GM21576 (cell line): ENCODE measurements at regions not wholly inside any gene's neighbourhood (a gene's known extent, or its start where the extent isn't known, plus 50 kb on each side); places are given as distances from the start of the nearest gene placed in this dataset.

ENCODE experiments used
- ATAC-seq: cut with Tn5 transposase; IDR thresholded peaks from one replicate; pipeline ENCODE4 v1.9.1; 2021; ENCODE audit warnings: mild to moderate bottlenecking, moderate library complexity; ENCODE audit not compliant: unreplicated experiment

DNA sequence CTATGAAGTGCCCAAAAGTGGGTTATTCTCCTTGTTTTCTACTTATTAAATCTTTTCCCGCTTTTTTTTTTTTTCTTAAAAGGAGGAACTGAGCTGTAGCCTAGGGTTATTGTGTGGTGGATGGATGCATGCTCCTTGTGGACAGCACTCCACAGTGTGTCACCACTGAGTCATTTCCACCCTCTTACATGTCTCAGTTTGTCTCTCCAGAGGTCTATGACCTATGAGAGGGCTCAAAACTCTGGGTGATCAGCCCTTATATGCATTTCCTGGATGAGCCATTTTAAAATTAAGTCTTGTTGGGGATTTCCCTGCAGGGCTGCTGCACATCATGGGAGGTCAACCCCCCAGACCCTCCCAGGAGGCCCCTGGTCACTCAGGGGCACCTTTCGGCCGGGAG lies 102.2 kb upstream of the MOCS2 start:
- ATAC-seq, result no peak

DNA sequence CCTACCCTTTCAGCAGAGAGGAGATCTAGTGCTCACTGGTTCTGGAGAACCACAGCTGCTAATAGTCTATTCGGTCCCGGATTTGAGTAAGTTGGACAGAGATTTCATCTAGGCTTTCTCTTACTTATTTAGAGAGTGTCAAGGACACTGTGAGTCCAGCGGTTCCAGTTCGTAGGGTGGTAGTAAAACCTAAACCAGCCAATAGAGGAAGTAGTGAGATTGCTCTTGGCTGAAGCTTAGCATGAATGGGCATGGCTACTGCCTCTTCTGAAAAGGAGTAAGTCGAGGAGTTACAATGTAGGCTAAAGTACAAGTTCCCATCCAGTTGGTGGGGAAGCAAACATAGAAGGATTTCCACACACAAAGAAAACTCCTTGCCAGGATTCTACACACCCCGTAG lies 109.6 kb upstream of the MOCS2 start:
- no peak for ATAC-seq

DNA sequence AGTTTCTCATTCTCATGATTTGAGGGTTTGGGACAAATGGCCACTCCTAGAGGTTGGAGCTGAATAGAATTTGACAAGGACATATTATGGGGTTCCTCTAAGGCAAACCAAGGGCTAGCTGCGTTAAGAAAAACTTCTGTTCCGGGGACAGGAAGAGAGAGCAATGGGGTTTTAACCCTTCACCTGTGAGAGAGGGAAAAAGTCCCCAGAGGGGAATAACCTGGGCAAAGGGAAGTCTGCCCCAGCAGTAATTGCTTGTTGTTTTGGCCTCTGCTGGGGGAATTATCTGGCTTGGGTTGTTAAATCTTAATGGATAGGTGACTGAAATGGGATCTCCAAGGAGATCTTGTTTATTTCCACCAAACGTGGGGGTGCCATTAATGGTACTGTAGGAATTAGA lies 110.1 kb upstream of the MOCS2 start:
- ATAC-seq, result no peak

DNA sequence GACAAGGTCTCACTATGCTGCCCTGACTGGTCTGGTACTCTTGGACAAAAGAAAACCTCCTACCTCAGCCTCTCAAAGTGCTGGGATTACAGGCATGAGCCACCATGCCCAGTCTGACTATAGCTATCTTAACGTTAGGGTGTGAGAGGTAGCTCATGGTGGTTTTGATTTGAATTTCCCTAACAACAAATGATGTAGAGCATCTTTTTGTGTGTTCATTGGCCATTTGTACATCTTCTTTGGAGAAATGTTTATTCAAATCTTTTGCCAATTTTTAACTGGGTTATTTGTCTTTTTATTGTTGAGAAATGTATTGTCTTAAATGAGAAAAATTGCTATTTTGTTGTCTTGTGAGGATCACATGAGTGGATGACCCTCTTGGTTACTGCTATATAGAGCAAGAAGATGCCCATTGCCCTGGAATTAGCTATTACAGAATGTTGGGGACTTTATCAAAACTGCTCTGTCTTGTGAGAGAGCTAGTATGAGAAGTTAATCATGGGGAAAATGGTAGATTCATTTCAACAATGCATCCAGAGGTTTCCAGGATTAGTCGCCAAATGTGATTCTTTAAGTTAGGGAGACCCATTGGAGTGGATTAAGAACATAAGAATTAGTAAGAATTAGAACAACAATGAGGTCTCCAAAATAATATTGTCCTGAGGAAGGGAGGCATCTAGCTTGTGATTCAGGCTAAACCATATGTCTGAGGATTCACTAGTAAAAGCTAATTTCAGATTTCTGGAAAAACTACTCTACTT lies 124.3 kb upstream of the MOCS2 start:
- no peak for ATAC-seq

DNA sequence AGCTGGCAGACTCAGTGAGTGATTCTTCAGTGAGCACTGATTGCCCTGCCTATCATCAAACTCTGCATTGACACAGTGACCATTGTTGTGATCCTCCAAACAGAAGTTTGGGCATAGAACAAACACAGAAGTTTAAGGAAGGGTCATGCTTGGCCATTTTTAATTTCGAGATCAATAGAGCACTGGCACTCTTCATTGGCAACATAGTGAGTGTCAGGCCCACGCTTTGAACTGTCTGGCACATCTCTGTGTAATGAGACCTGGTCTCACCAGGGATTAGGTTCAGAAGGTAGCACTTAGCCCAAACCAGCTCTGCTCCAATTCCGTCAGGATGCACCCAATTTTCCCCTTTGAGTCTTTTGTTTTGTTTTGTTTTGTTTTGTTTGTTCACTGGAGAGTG lies 127.1 kb upstream of the MOCS2 start:
- ATAC-seq, result no peak

DNA sequence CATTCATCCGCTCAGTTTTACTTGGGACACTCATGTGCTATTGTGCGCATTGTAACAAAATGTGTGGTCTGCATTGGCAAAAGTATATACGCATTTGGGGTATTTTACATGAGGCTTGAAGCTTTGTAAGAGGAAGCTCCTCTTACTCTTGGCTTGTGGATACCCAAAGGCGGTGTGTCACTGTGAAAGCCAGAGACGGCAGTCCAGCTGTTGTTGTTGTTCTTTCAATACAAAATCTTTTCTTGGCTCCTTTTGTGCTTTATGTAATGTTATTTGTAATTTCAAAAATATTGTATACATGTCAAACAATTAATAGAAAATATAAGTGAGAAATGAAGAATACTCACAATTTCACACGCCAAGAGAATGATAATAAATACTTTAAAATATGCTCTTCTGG lies 128.3 kb upstream of the MOCS2 start:
- no peak for ATAC-seq

DNA sequence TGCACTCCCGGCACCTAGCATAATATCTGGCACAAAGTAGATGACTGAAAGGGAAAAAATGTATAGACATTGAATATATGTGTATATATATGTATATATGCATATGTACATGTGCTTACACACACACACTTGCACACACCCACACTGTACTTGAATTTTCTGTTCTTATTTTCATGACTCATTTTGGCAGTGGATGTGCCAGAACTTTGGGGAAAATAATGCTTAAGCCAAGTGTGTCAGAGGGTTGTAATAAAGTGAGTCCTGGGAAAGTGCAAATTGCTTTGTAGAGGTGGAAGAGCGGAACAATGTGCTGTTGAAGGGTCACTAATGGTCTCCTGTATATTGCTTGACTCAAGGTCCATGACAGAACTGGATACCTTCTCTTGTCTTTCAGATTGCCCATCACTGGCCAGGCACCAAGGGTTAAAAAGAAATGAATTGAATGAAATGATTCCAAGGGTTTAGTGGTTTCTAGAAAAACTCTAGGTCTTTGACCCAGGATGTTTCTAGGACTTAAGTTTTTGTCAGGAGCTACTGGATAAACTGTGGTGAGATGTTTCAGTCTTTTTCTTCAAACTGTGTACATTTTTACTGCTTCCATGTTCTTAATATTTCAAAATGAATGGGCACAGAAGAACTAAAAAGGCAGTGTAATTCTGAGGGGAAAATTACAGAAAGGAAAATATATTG lies 129.9 kb upstream of the MOCS2 start:
- no peak for ATAC-seq

DNA sequence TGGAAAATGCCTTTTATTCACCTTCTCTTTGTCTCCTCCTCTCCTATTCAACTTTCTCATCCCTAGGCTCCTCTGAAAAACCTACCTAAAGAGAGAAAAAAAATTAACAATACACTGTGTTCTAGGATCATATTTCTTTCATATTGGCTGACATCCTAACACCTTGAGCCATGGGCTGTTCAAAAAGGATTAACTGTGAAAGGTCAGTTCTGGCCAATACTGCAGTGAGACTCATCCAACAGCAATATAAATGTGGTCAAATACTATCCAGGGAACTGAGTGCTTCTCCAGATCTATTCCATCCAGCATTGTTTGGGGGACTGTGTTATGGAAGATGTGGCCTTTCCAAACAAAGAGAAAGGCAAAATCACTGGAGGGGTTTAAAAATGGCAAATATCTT lies 131.1 kb upstream of the MOCS2 start:
- ATAC-seq, result no peak

DNA sequence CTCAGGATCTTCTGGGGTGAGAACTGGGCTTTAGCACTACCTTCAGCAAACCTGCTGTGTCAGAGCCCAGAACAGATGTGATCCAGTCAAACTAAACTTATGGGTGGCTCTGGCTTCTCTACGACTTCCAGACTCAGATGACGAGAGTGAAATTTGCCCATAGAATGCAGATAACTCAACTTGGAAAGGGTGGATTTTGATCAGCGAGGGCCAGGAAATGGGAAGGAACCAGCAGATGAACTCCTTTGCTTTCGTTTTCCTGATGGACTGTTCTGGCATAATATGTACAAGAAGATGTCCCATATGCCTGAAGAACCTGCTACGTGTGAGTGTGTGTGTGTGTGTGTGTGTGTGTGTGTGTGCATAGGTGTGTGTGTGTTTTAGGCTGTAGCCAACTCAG lies 132.0 kb upstream of the MOCS2 start:
- no peak for ATAC-seq

DNA sequence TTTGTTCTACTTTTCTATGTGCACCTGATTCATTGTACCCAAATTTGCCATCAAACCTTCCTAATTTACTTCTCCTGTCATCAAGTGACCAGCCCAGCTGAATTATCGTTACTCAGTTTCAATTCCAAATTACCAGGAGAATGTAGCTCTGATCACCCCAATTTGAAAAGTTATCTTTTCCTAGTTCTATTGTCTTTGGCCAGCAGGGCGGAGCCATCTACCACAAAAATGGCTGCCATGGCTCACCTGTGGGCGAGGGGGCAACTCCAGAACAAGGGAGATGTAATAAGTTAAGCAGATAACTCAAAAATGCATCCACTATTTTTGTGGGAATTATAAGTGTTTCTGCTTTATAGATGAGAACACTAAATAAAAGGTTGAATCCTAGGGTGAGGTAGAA lies 133.8 kb upstream of the MOCS2 start:
- ATAC-seq, result no peak

DNA sequence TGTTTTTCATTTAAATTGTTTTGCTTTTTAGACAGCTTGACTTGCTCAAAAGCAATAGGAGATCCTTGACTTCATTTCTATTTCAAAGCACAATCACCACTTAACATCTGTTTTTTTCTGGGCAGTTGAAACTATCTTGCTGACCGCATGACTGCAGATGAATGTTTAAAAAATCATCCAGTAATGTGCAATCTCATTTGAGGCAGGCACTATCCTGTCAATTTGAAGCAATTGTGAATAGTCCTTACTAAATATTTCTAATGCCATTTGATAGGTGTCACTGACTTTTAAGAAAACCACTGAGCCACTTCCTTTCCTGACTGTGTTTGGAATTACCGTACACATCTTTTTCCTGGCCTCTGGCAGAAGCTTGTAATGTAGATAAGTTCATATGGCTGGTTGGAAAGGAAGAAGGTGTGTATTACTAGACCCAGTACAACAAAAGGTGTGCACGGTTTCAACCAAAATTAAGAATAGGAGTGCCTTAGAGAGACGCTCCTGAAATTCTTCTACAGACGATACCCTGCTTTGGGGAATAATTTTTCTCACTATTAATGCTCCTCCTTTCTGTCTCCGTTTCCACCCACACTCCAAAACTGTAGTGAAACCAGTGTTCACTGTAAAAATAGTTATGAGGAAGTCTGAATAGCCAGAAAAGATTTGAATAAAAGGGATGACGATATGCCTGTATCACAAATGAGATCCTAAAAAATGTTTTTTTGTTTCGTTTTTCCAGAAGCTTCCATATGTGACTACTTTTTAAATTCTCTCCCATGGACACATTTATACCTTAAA lies 136.7 kb upstream of the MOCS2 start:
- no peak for ATAC-seq

DNA sequence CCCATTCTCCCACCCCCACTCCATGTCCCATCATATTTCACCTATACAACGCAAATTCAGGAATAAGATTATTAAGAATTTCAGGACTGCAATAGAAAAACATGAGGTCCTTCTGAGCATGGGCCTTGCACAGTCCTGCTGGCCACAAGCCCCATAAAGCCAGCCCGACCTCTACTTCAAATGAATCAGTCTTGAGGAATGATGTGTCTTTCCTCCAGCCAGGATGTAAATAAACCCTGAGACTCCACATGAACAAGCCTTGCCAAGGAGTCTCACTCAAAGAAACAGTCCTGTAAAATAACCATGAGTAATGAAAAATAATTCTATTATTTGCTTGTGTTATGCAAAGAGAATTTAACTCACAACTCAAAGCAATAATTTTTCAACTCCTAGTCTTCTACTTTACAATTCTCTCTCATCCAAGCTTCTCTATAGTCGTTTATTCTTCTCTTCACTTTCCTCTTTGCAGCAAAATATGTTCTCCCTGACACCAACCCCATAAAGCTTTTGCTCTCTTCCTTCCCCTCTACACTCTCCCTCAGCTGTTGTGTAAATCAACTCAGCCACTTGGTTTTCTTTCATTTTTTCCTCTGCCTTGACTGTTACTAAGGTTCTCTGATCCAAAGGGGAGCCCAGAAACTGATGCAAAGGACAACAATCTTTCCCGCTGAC lies 140.1 kb upstream of the MOCS2 start:
- no peak for ATAC-seq

DNA sequence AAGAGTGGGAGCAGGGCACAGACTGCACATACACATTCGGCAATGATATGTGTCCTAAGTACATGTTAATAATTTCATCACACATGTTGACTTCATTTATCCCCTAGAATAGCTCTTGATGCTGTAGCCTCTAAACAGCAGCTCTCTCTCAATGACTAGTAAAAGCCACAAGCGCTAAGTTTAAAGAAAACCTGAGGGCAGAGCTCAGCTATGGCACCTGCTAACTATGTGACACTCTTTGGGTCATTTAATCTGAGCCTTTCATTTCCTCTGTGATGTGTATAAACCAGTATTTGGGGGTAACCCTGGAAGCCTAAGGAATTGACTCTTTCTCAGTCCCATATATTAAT lies 140.6 kb upstream of the MOCS2 start:
- ATAC-seq, result no peak

DNA sequence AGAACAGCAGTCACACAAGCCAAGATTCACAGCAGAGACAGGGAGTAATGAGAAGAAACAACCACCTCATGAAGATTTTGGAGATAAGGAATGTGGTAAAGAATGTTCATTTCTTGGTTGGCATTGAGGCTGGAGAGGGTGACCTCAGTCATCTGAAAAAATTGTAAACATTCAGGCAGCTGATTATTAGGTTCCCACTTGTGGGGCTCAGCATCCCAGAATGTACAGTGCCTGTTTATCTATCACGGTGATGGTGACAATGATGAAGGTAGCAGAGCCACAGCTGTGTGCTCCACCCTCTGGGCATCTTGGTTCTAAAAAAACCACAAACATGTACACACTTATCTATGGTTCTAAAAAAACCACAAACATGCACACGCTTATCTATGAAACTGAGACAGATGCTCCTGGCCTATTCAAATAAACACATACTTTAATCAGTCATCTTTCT lies 143.9 kb upstream of the MOCS2 start:
- no peak for ATAC-seq

DNA sequence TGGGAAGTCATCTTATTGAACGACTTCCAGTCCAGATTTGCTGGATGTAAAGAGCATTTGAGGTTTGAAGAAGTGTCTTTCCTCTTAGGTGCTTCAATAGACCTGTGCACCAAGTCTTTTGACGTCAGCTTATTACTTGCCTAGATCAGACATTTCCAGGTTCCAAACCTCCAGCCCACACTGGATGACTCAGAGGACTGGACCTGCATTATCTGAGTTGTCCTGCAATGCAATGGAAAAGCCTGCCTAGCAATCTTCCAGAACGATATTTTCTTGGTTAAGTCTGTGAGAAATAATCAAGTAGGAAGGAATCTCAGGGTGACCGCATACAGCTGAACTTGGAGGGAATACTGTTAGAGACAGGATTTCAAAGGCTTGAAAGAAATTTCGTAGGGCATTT lies 147.2 kb upstream of the MOCS2 start:
- no peak for ATAC-seq

DNA sequence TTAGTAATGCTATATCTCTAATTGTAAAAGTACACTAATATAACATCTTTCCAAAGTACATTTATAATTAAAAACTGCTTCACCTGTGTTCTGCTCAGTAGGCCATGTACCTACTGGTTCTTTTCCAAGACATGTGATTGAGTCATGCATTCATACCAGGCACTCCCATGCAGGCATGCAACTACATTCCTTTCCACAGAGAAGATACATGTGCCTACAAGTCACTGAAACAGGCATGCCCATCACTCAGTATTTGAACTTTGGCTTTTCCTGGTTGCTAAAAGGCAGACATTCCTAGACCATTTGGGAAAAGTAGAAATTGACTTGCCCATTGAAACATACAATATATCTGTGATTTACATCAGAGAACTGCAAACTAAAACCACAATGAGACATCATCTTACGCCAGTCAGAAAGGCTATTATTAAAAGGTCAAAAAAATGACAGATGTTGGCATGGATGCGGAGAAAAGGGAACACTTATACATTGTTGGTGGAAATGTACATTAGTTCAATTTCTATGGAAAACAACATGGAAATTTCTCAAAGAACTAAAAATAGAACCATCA lies 148.3 kb upstream of the MOCS2 start:
- ATAC-seq, result no peak

DNA sequence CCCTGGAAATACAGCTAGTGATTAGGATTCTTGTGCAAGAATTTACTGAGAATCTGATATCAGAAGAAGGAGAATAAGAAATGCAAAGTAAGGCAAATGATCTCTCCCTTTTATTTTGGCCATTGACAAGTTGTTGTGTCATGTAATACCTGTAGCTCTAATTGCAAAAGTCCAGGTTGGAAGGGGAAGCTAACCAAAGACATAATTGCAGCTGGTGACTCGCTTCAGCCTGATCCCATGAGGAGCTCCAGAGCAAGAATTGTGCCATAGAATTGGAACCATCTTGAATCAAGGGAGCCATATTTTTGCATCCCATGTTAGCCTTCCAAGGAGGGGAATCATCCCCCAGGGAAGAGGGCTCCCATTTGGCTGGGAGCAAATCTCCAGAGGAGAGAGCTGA lies 149.6 kb upstream of the MOCS2 start:
- no peak for ATAC-seq

DNA sequence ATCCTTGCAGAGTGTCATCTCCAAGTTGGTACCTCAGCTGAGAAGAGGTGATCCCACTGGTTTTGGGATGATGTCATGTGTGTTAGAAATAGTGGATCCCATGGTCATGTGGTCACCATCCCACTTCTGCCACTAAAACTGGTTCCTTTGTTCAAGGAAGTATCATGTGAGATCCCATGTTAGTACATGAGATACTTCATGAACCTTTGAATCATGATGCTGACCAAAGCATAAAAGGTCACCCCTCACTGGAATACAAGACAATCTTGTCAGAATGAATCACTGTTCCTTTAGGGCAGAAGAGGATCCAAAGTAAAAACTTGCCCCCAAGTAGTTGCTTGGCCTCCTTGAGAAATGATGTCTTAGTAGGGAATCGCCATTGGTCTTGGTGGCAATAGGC lies 150.9 kb upstream of the MOCS2 start:
- no peak for ATAC-seq

DNA sequence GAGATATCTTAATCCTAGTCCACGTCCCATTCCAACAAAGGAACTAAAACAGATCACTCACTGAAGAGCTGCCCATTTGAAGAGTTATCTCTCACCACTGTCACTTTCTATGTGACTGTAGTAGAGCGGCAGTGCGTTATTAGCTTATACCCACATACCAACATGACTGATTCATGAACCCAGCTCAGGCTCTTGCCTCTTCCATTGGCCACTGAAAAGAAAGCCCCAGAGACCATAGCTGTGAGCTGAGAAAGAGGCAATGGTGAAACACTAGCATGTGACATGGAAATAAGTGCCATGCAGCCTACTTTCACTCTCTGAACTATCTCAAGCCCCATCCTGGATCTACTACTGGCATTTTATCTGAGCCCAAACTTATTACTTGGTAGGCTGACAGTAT lies 151.7 kb upstream of the MOCS2 start:
- ATAC-seq, result no peak

DNA sequence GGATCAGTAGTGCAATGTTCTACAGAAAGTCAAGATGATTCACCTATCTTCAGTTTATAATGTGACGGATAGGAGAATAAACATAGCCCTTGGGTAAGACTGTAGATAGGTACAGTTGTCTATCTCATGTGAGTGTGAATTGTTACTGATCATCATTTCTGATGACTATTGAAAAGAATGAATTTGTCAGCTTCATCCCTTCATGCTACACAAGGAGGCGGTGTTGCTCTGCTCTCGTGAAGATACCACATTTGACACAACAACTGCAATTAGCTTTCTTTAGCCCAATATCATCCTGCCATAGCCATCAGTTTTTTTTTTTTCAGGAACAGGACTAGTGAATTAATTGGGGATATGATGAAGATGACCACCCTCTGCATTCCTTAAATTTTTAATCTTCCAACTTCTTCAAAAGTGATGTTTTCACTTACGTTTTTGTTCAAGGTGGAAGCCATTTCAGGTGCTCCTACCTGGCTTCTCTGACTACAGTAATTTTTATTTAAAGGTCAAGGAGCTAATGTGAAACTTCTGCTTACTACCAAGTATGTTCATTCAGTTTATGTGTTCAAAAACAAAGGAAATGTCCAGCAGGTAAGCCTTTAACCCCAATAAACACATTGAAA lies 152.9 kb upstream of the MOCS2 start:
- ATAC-seq, result no peak

DNA sequence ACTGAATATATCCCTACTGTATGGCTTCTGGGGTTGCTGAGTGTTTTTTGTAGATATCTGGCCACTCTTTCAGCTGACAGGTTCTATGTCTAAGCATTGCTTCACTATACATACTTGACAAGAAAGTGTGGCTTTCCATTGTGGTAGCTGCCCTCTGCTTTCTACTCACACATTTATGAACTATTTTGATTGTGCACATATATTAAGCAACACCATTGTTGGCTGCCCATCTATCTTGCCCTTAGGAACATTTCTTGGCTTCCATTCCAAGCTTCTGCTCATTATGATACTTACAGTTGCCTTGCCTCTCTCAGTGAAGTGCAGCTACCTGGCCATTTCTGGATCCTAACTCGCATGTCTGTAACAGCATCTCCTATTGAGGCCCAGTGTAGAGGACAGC lies 153.6 kb upstream of the MOCS2 start:
- ATAC-seq, result no peak
